SK-N-SH treated with all-trans-retinoic acid at 6 μM for 48 hours (cell line): ENCODE measurements at regions not wholly inside any gene's neighbourhood (a gene's known extent, or its start where the extent isn't known, plus 50 kb on each side); places are given as distances from the start of the nearest gene placed in this dataset.
A peak's percentile ranks its signal among the peaks of the same experiment; 100 is the strongest.

Experiments used
- ATAC-seq: fragments of 200-7000 bp; cut with Tn5 transposase; 3 replicates; pipeline ENCODE4 v1.9.1; 2020; ENCODE audit warnings: mild to moderate bottlenecking, moderate library complexity
- ARNTL ChIP-seq: fragments of 450-650 bp; formaldehyde crosslinking; IDR thresholded peaks from 2 replicates; pipeline ENCODE4 v1.5.0; 2020; ENCODE audit warnings: low read depth, mild to moderate bottlenecking, moderate library complexity, borderline replicate concordance
- BACH2 ChIP-seq: fragments of 250-450 bp; sonication (Bioruptor Pico); IDR thresholded peaks from 2 replicates; pipeline ENCODE4 v1.9.0; 2021; ENCODE audit warnings: mild to moderate bottlenecking, borderline replicate concordance
- CREB5 ChIP-seq: fragments of 250-450 bp; sonication (Bioruptor Pico); IDR thresholded peaks from 2 replicates; pipeline ENCODE4 v1.5.1; 2020; ENCODE audit warnings: low read depth, mild to moderate bottlenecking, moderate library complexity
- CSDC2 ChIP-seq: fragments of 250-450 bp; sonication (Bioruptor Pico); IDR thresholded peaks from 2 replicates; pipeline ENCODE4 v1.5.0; 2020; ENCODE audit warnings: mild to moderate bottlenecking, moderate library complexity
- CSRNP3 ChIP-seq: fragments of 250-450 bp; sonication (Bioruptor Pico); IDR thresholded peaks from 2 replicates; pipeline ENCODE4 v1.5.1; 2021; ENCODE audit warnings: mild to moderate bottlenecking, moderate library complexity
- ESRRG ChIP-seq: fragments of 250-450 bp; sonication (Bioruptor Pico); IDR thresholded peaks from 2 replicates; pipeline ENCODE4 v1.6.1; 2021; ENCODE audit warnings: mild to moderate bottlenecking
- GLIS3 ChIP-seq: fragments of 250-450 bp; sonication (Bioruptor Pico); IDR thresholded peaks from 2 replicates; pipeline ENCODE4 v1.5.0; 2020; ENCODE audit warnings: mild to moderate bottlenecking, moderate library complexity
- OSR1 ChIP-seq: fragments of 250-450 bp; sonication (Bioruptor Pico); IDR thresholded peaks from 2 replicates; pipeline ENCODE4 v1.8.0; 2022; ENCODE audit warnings: moderate library complexity, mild to moderate bottlenecking, inconsistent platforms
- PATZ1 ChIP-seq: fragments of 250-450 bp; sonication (Bioruptor Pico); IDR thresholded peaks from 2 replicates; pipeline ENCODE4 v1.8.0; 2020; ENCODE audit warnings: mild to moderate bottlenecking, moderate library complexity, borderline replicate concordance
- POU6F1 ChIP-seq: fragments of 250-450 bp; sonication (Bioruptor Pico); IDR thresholded peaks from 2 replicates; pipeline ENCODE4 v1.8.0; 2021; ENCODE audit warnings: low read depth, mild to moderate bottlenecking, moderate library complexity, borderline replicate concordance
- PPARA ChIP-seq: fragments of 250-450 bp; sonication (Bioruptor Pico); IDR thresholded peaks from 2 replicates; pipeline ENCODE4 v1.5.0; 2020; ENCODE audit warnings: mild to moderate bottlenecking, borderline replicate concordance
- RARB ChIP-seq: fragments of 250-450 bp; sonication (Bioruptor Pico); IDR thresholded peaks from 2 replicates; pipeline ENCODE4 v1.8.0; 2021; ENCODE audit warnings: mild to moderate bottlenecking, moderate library complexity
- SNAI2 ChIP-seq: fragments of 250-450 bp; sonication (Bioruptor Pico); IDR thresholded peaks from 2 replicates; pipeline ENCODE4 v1.5.0; 2020; ENCODE audit warnings: mild to moderate bottlenecking, moderate library complexity
- TCF4 ChIP-seq: fragments of 250-450 bp; sonication (Bioruptor Pico); IDR thresholded peaks from 2 replicates; pipeline ENCODE4 v1.8.0; 2021; ENCODE audit warnings: mild to moderate bottlenecking, moderate library complexity, borderline replicate concordance
- TOX ChIP-seq: fragments of 250-450 bp; sonication (Bioruptor Pico); IDR thresholded peaks from 2 replicates; pipeline ENCODE4 v1.8.0; 2021; ENCODE audit warnings: mild to moderate bottlenecking, moderate library complexity, borderline replicate concordance
- TSHZ2 ChIP-seq: fragments of 250-450 bp; sonication (Bioruptor Pico); IDR thresholded peaks from 2 replicates; pipeline ENCODE4 v1.5.0; 2020; ENCODE audit warnings: mild to moderate bottlenecking, moderate library complexity
- ZC3H10 ChIP-seq: fragments of 250-450 bp; sonication (Bioruptor Pico); IDR thresholded peaks from 2 replicates; pipeline ENCODE4 v1.5.1; 2021; ENCODE audit warnings: mild to moderate bottlenecking, moderate library complexity
- ZFP3 ChIP-seq: fragments of 250-450 bp; sonication (Bioruptor Pico); IDR thresholded peaks from 2 replicates; pipeline ENCODE4 v1.5.0; 2020; ENCODE audit warnings: mild to moderate bottlenecking, moderate library complexity
- ZFP30 ChIP-seq: fragments of 450-650 bp; formaldehyde crosslinking; IDR thresholded peaks from 2 replicates; pipeline ENCODE4 v1.5.0; 2022; ENCODE audit warnings: mild to moderate bottlenecking, moderate library complexity
- ZNF565 ChIP-seq: fragments of 450-650 bp; formaldehyde crosslinking; conservative IDR thresholded peaks from 2 replicates; pipeline ENCODE4 v1.5.0; 2020; ENCODE audit warnings: low read depth, mild to moderate bottlenecking, moderate library complexity
- ZNF70 ChIP-seq: fragments of 450-650 bp; formaldehyde crosslinking; IDR thresholded peaks from 2 replicates; pipeline ENCODE4 v1.5.0; 2020; ENCODE audit warnings: mild to moderate bottlenecking, moderate library complexity
- ZNF8 ChIP-seq: fragments of 450-650 bp; formaldehyde crosslinking; IDR thresholded peaks from 2 replicates; pipeline ENCODE4 v1.5.0; 2020; ENCODE audit warnings: mild to moderate bottlenecking, moderate library complexity

- TF ChIP-seq ESRRG (no peak), POU6F1 (no peak), BACH2 (CRISPR knock-in tag) (no peak), ZFP30 (CRISPR knock-in tag) (no peak), CSDC2 (CRISPR knock-in tag) (no peak), TCF4 (no peak), CSRNP3 (no peak), TOX (CRISPR knock-in tag) (no peak), RARB (no peak), ZC3H10 (CRISPR knock-in tag) (no peak), PATZ1 (CRISPR knock-in tag) (no peak), ARNTL (CRISPR knock-in tag) (no peak), PPARA (CRISPR knock-in tag) (no peak)
- no peak for ATAC-seq
These were observed 84.0 kb upstream of the GSX1 start for GRCh38 chr13:27708325-27708724.

- no peak for ATAC-seq
- no peak for TF ChIP-seq OSR1 (CRISPR knock-in tag)
- TF ChIP-seq PATZ1 (CRISPR knock-in tag), result no peak
- no peak for TF ChIP-seq PPARA (CRISPR knock-in tag)
- TF ChIP-seq ZFP30 (CRISPR knock-in tag), result no peak
- TF ChIP-seq ZC3H10 (CRISPR knock-in tag), result no peak
- no peak for TF ChIP-seq CSRNP3
- no peak for TF ChIP-seq CSDC2 (CRISPR knock-in tag)
- TF ChIP-seq TSHZ2 (CRISPR knock-in tag), result no peak
- no peak for TF ChIP-seq ZNF8 (CRISPR knock-in tag)
These were observed 82.5 kb upstream of the GSX1 start for GRCh38 chr13:27709779-27710178.

- peak; percentile 68 for ATAC-seq
- TF ChIP-seq ARNTL (CRISPR knock-in tag), result no peak
- TF ChIP-seq ESRRG, result no peak
- TF ChIP-seq GLIS3 (CRISPR knock-in tag), result no peak
- TF ChIP-seq PATZ1 (CRISPR knock-in tag), result no peak
- TF ChIP-seq ZFP3 (CRISPR knock-in tag), result no peak
- TF ChIP-seq ZC3H10 (CRISPR knock-in tag), result no peak
- TF ChIP-seq ZNF565 (CRISPR knock-in tag), result no peak
- TF ChIP-seq SNAI2 (CRISPR knock-in tag), result no peak
- no peak for TF ChIP-seq ZNF8 (CRISPR knock-in tag)
- no peak for TF ChIP-seq OSR1 (CRISPR knock-in tag)
- no peak for TF ChIP-seq BACH2 (CRISPR knock-in tag)
- no peak for TF ChIP-seq CREB5
- no peak for TF ChIP-seq ZNF70 (CRISPR knock-in tag)
These were observed 79.9 kb upstream of the GSX1 start for GRCh38 chr13:27712421-27712820.
